Esophagus squamous epithelium (tissue), 5 donors: ENCODE measurements at regions not wholly inside any gene's neighbourhood (a gene's known extent, or its start where the extent isn't known, plus 50 kb on each side); places are given as distances from the start of the nearest gene placed in this dataset.

Experiments used
- DNase-seq: peaks from one replicate; lab custom pipeline; 2025; lab: John Stamatoyannopoulos, UW
- H3K27ac ChIP-seq, 4 donors: fragments of 200-600 bp; sonication (generic); one replicate each; pipeline ENCODE4 v1.5.1; 2016 to 2019; ENCODE audit warnings: mild to moderate bottlenecking in 1 of 4
- H3K27me3 ChIP-seq, 4 donors: fragments of 200-600 bp; sonication (generic); 1 replicate in 3 of 4; 2 replicates in 1 of 4; pipeline versions ENCODE4 v1.5.1 to v1.6.0; 2017 to 2021; ENCODE audit warnings: antibody characterized with exemption in 1 of 4
- H3K36me3 ChIP-seq, 3 donors: fragments of 200-600 bp; sonication (generic); one replicate each; pipeline ENCODE4 v1.5.1; 2016 to 2019
- H3K4me1 ChIP-seq, 3 donors: fragments of 200-600 bp; sonication (generic); one replicate each; pipeline ENCODE4 v1.5.1; 2017 to 2019
- H3K4me3 ChIP-seq, 4 donors: fragments of 200-600 bp; sonication (generic); 1 replicate in 3 of 4; 2 replicates in 1 of 4; pipeline ENCODE4 v1.5.1; 2016 to 2019; ENCODE audit warnings: mild to moderate bottlenecking in 2 of 4, moderate library complexity in 1 of 4
- H3K9me3 ChIP-seq, 3 donors: fragments of 200-600 bp; sonication (generic); one replicate each; pipeline ENCODE4 v1.5.1; 2016 to 2019
- CTCF ChIP-seq, 6 experiments: fragments of 450-650 bp in 4 of 6; fragments of 200-600 bp in 2 of 6; sonication (generic) in 2 of 6; IDR thresholded peaks; one replicate each; pipeline ENCODE4 v1.5.1; 2016 to 2019; ENCODE audit warnings: antibody characterized with exemption in 6 of 6, mild to moderate bottlenecking in 4 of 6, moderate library complexity in 4 of 6
- POLR2A ChIP-seq, 4 donors: fragments of 450-650 bp; IDR thresholded peaks; one replicate each; pipeline ENCODE4 v1.6.1; 2017; ENCODE audit warnings: antibody characterized with exemption in 4 of 4, mild to moderate bottlenecking in 4 of 4, moderate library complexity in 3 of 4
- WGBS, 2 donors: methylation state at CpG; one replicate each; pipeline ENCODE4 v1.1.5; 2018; 5-methylcytosine and 5-hydroxymethylcytosine counted together
- intact Hi-C: fragments of 100-400 bp; cut with DNase I; formaldehyde crosslinking; loops from one replicate; pipeline ENCODE4 v1.15.0; 2022
- donor health status: DM: yes; HTN: yes; CAD: no.

GRCh38 chr4:127446427-127446885, 186.3 kb upstream of the INTU start:
- intact Hi-C loops = no loop called here
- Histone ChIP-seq H3K4me3 (no peak overlapping the region), H3K9me3 (no peaks in the 10 kb centered on the region), H3K27me3 (no peaks in the 10 kb centered on the region), H3K36me3 (no peaks in the 10 kb centered on the region), H3K27ac (no peak overlapping the region), H3K4me1 (no peaks in the 10 kb centered on the region)
- WGBS, 2 donors = 46 to 59% methylated on average over 4 of the region's 4 CpGs
- DNase-seq = no peak
- TF ChIP-seq CTCF (IDR thresholded peaks at IDR 0.05) (no peak), POLR2A (IDR thresholded peaks at IDR 0.05) (no peak)

DNA sequence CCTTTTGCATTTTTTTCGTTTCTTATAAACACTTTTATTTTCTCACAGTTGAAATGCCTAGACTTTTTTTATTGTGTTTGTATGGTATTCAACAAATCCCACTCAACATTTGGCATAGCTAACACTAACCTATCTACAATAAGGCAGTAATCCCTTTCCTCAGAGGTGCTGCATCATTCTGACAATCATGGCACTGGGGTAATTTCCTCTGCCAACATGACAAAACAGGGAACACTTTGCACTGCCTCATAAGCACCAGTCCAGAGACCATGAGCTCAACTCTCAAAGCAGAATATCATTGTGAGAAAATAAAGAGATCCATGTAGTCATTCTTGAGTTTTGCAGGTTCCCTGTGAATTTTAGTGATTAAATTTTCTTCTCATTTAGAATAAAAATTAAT, 183.8 kb upstream of the INTU start:
- Histone ChIP-seq H3K27me3 (no peaks in the 10 kb centered on the region), H3K4me1 (no peaks in the 10 kb centered on the region), H3K4me3 (no peak overlapping the region), H3K27ac (no peak overlapping the region), H3K9me3 (no peaks in the 10 kb centered on the region), H3K36me3 (no peaks in the 10 kb centered on the region)
- TF ChIP-seq POLR2A (IDR thresholded peaks at IDR 0.05) = no peak
- no peak for TF ChIP-seq CTCF (IDR thresholded peaks at IDR 0.05)
- intact Hi-C loops = no loop called here
- 44 to 59% methylated on average over 1 of the region's 1 CpG for WGBS, 2 donors
- DNase-seq = no peak

DNA sequence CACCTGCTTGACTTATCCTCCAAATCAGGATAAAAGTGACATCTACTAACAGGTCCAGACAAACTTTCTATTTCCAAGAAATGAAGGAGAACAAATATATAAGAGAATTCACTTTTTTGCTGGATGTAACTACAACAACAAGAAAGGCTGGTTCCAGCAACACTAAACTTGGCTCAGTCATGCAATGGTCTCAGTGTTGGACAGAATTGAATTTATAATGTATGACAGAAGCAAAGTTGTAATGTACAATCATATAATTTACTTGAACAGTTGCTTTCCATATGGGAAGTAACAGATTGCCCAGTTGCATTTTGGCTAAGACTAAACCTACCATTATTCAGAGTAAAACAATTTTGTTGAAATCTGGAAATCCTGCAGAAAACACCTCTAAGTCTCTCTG, 183.3 kb upstream of the INTU start:
- Histone ChIP-seq H3K36me3 (no peaks in the 10 kb centered on the region), H3K4me1 (no peaks in the 10 kb centered on the region), H3K27me3 (no peaks in the 10 kb centered on the region), H3K27ac (no peak overlapping the region), H3K9me3 (no peaks in the 10 kb centered on the region), H3K4me3 (no peak overlapping the region)
- no peak for DNase-seq
- intact Hi-C loops = no loop called here
- TF ChIP-seq CTCF (IDR thresholded peaks at IDR 0.05) (no peak), POLR2A (IDR thresholded peaks at IDR 0.05) (no peak)

- TF ChIP-seq CTCF (IDR thresholded peaks at IDR 0.05) (no peak), POLR2A (IDR thresholded peaks at IDR 0.05) (no peak)
- no peak overlapping the region for H3K4me3 ChIP-seq
- H3K27me3 ChIP-seq = no peaks in the 10 kb centered on the region
- intact Hi-C loops = no loop called here
- no peaks in the 10 kb centered on the region for H3K36me3 ChIP-seq
- no peak overlapping the region for H3K27ac ChIP-seq
- 42 to 53% methylated on average over 1 of the region's 1 CpG for WGBS, 2 donors
- H3K4me1 ChIP-seq = no peaks in the 10 kb centered on the region
- DNase-seq = no peak
- H3K9me3 ChIP-seq = no peaks in the 10 kb centered on the region
Observed at GRCh38 chr4:127450276-127450675, 182.5 kb upstream of the INTU start.

DNA sequence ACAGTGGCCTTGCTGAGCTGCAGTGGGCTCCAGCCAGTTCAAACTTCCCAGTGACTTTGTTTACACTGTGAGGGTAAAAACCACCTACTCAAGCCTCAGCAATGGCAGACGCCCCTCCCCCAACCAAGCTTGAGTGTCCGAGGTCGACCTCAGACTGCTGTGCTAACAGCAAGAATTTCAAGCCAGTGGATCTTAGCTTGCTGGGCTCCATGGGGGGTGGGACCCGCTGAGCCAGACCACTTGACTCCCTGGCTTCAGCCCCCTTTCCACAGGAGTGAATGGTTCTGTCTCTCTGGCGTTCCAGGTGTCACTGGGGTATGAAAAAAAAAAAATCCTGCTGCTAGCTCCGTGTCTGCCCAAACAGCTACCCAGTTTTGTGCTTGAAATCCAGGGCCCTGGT, 168.9 kb upstream of the INTU start:
- WGBS, 2 donors = 60% methylated on average over 2 of the region's 6 CpGs; no CpG with 5 or more reads in 1 of the 2 donors
- Histone ChIP-seq H3K36me3 (no peaks in the 10 kb centered on the region), H3K9me3 (no peaks in the 10 kb centered on the region), H3K4me3 (no peak overlapping the region), H3K4me1 (no peaks in the 10 kb centered on the region), H3K27ac (no peak overlapping the region), H3K27me3 (no peaks in the 10 kb centered on the region)
- intact Hi-C loops = no loop called here
- TF ChIP-seq CTCF (IDR thresholded peaks at IDR 0.05) (no peak), POLR2A (IDR thresholded peaks at IDR 0.05) (no peak)
- no peak for DNase-seq
